ENCODE measurements at regions not wholly inside any gene's neighbourhood (a gene's known extent, or its start where the extent isn't known, plus 50 kb on each side); places are given as distances from the start of the nearest gene placed in this dataset.
"Not testable (repeated sequence)": the region's sequence is repeated elsewhere in the genome, so short reads cannot be mapped to it uniquely, and the experiment has no call there.

DNA sequence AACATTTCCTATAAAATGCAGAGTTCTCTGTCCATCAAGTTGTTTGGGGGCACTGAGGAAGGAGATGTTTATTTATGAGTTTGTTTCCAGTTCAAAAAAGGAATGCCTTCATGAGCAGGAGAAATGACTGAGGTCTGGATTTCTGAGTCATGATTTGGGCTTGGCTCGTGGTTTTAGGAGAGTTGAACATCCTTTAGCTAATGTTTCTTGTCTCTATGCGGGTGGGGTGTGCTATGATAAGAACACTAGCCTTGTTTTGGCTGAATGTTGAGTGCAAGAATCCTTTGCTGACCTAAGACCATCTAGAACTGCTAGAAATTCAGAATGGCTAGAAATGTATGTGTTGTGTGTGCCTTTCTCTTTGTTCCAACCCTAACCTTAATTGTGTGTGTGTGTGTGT lies 59.1 kb upstream of the NBPF11 start:
- not testable (repeated sequence) for TF ChIP-seq CTCF, POLR2A, POLR2AphosphoS5 (IDR thresholded peaks at IDR 0.05)

All from breast epithelium (tissue), 3 donors.